ENCODE measurements at regions not wholly inside any gene's neighbourhood (a gene's known extent, or its start where the extent isn't known, plus 50 kb on each side); places are given as distances from the start of the nearest gene placed in this dataset.

GRCh38 chr4:181105487-181105886, 1137.7 kb upstream of the TENM3 start:
- TF ChIP-seq, protein P1, sequence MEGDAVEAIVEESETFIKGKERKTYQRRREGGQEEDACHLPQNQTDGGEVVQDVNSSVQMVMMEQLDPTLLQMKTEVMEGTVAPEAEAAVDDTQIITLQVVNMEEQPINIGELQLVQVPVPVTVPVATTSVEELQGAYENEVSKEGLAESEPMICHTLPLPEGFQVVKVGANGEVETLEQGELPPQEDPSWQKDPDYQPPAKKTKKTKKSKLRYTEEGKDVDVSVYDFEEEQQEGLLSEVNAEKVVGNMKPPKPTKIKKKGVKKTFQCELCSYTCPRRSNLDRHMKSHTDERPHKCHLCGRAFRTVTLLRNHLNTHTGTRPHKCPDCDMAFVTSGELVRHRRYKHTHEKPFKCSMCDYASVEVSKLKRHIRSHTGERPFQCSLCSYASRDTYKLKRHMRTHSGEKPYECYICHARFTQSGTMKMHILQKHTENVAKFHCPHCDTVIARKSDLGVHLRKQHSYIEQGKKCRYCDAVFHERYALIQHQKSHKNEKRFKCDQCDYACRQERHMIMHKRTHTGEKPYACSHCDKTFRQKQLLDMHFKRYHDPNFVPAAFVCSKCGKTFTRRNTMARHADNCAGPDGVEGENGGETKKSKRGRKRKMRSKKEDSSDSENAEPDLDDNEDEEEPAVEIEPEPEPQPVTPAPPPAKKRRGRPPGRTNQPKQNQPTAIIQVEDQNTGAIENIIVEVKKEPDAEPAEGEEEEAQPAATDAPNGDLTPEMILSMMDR (IDR thresholded peaks at IDR 0.05) = no peak
- TF ChIP-seq POLR2A (IDR thresholded peaks at IDR 0.05) = no peak
